MCF 10A (cell line): ENCODE measurements at regions not wholly inside any gene's neighbourhood (a gene's known extent, or its start where the extent isn't known, plus 50 kb on each side); places are given as distances from the start of the nearest gene placed in this dataset.

Source experiments
- BruUV-seq: library from RNA; stranded (reverse); fragments of 400-500 nt; replicated peaks from 2 replicates; lab custom pipeline; 2021; lab: Mats Ljungman, UMichigan
- CTCF ChIA-PET: fragments of 300-600 bp; sonication (Branson Sonifier 250); formaldehyde crosslinking; extraction: SDS; loops from one replicate; lab custom pipeline; 2021; ENCODE audit warnings: antibody characterized with exemption, inconsistent platforms; lab: Yijun Ruan, JAX
- POLR2A ChIA-PET: fragments of 300-600, 350-650 bp; sonication (Branson Sonifier 250); formaldehyde crosslinking; extraction: SDS; loops from one replicate; lab custom pipeline; 2020; ENCODE audit warnings: antibody characterized with exemption, inconsistent platforms; lab: Yijun Ruan, JAX
- DNase-seq: peaks from one replicate; pipeline ENCODE4 v3.0.0-alpha.2; 2018; ENCODE audit not compliant: unreplicated experiment
- H3K27ac Mint-ChIP-seq: one replicate; pipeline ENCODE4 v1.8.0; 2022; ENCODE audit warnings: mild to moderate bottlenecking, low read depth, mixed read lengths; ENCODE audit not compliant: unreplicated experiment
- H3K27me3 Mint-ChIP-seq: one replicate; pipeline ENCODE4 v1.8.0; 2022; ENCODE audit warnings: mixed read lengths; ENCODE audit not compliant: insufficient read depth, unreplicated experiment
- H3K36me3 Mint-ChIP-seq: one replicate; pipeline ENCODE4 v1.8.0; 2022; ENCODE audit warnings: mild to moderate bottlenecking, moderate library complexity, mixed read lengths; ENCODE audit not compliant: insufficient read depth, unreplicated experiment
- H3K4me1 Mint-ChIP-seq: one replicate; pipeline ENCODE4 v1.8.0; 2022; ENCODE audit warnings: mixed read lengths; ENCODE audit not compliant: insufficient read depth, unreplicated experiment
- H3K4me3 Mint-ChIP-seq: one replicate; pipeline ENCODE4 v1.8.0; 2022; ENCODE audit warnings: mild to moderate bottlenecking, moderate library complexity, mixed read lengths; ENCODE audit not compliant: unreplicated experiment
- H3K9me3 Mint-ChIP-seq: one replicate; pipeline ENCODE4 v1.8.0; 2022; ENCODE audit warnings: mixed read lengths; ENCODE audit not compliant: unreplicated experiment
- intact Hi-C: fragments of 100-400 bp; cut with micrococcal nuclease; formaldehyde crosslinking; loops from 2 replicates; pipeline ENCODE4 v1.14.1; 2022
- TF ChIP-seq, protein P1 (sequence below): fragments of 200-600 bp; IDR thresholded peaks from one replicate; pipeline ENCODE4 v1.8.0; 2022; ENCODE audit warnings: antibody characterized with exemption, mild to moderate bottlenecking; ENCODE audit not compliant: unreplicated experiment

DNA sequence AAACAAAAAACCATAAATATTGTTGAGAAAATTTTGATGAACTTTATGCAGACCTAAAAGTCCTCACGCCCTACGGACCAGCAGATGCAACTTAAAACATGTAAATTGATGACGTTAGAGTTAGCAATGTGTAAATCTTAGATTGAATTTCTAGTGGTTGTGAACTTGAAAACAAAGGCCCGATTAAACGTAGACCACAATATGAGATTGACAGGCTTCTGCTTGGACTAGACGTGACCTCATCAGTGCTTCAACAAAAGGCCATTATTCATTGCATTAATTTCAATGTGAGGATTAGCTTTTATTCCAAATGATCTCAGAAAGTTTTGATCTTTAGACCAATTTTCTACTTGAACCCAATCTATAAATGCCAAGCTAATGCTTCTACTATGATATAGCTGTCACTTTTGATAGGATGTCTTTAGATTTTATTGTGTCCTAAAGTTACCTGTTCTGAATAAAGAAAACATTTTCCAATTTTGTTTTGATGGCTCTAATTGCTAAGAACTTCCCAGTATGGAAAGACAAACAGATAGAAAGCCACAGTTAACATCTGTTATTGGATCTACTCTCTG, 55.4 kb upstream of the SPPL2A start:
- intact Hi-C loops: no loop called here
- TF ChIP-seq, protein P1, sequence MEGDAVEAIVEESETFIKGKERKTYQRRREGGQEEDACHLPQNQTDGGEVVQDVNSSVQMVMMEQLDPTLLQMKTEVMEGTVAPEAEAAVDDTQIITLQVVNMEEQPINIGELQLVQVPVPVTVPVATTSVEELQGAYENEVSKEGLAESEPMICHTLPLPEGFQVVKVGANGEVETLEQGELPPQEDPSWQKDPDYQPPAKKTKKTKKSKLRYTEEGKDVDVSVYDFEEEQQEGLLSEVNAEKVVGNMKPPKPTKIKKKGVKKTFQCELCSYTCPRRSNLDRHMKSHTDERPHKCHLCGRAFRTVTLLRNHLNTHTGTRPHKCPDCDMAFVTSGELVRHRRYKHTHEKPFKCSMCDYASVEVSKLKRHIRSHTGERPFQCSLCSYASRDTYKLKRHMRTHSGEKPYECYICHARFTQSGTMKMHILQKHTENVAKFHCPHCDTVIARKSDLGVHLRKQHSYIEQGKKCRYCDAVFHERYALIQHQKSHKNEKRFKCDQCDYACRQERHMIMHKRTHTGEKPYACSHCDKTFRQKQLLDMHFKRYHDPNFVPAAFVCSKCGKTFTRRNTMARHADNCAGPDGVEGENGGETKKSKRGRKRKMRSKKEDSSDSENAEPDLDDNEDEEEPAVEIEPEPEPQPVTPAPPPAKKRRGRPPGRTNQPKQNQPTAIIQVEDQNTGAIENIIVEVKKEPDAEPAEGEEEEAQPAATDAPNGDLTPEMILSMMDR: no peak
- Mint-ChIP-seq H3K27ac (no peak overlapping the region), H3K36me3 (no peaks in the 10 kb centered on the region), H3K4me1 (peaks cover 18% of the 10 kb centered on the region), H3K27me3 (no peaks in the 10 kb centered on the region), H3K9me3 (no peaks in the 10 kb centered on the region), H3K4me3 (no peak overlapping the region)
- DNase-seq: no peak
- no TSS peak for BruUV-seq
- ChIA-PET POLR2A (interaction anchor here (0.5 to 1.6 kb wide), 4 partner anchors 8 to 15 kb away, joined by 3 to 4 read pairs (median 4); no protein-coding TSS in a partner anchor), CTCF (interaction anchor here (0.6 kb wide), 1 partner anchor 79 kb away, joined by 3 read pairs; no protein-coding TSS in a partner anchor)

- CTCF ChIA-PET: interaction anchor here (0.7 to 1.1 kb wide), 3 partner anchors 31 to 373 kb away, joined by 3 read pairs; no protein-coding TSS in a partner anchor
- H3K4me1 Mint-ChIP-seq: peaks cover 19% of the 10 kb centered on the region
- TF ChIP-seq, protein P1: no peak
- H3K4me3 Mint-ChIP-seq: no peak overlapping the region
- POLR2A ChIA-PET: interaction anchor here (0.6 to 0.8 kb wide), 4 partner anchors 10 to 133 kb away, joined by 3 read pairs; partner anchors contain the start of gene TRPM7
- no TSS peak for BruUV-seq
- intact Hi-C loops: no loop called here
- no peak for DNase-seq
- H3K9me3 Mint-ChIP-seq: no peaks in the 10 kb centered on the region
- H3K36me3 Mint-ChIP-seq: no peaks in the 10 kb centered on the region
- no peaks in the 10 kb centered on the region for H3K27me3 Mint-ChIP-seq
- no peak overlapping the region for H3K27ac Mint-ChIP-seq
Measured at GRCh38 chr15:50819344-50819743, 53.8 kb upstream of the SPPL2A start.

- TF ChIP-seq, protein P1: no peak
- H3K4me1 Mint-ChIP-seq: peaks cover 19% of the 10 kb centered on the region
- intact Hi-C loops: no loop called here
- H3K4me3 Mint-ChIP-seq: peak overlapping the region; percentile 31
- no TSS peak for BruUV-seq
- peak; percentile 93 for DNase-seq
- H3K27me3 Mint-ChIP-seq: no peaks in the 10 kb centered on the region
- no peaks in the 10 kb centered on the region for H3K9me3 Mint-ChIP-seq
- ChIA-PET POLR2A (interaction anchor here (0.6 to 1.8 kb wide), 11 partner anchors 9 to 74 kb away, joined by 3 to 5 read pairs (median 4); no protein-coding TSS in a partner anchor), CTCF (interaction anchor here (0.6 to 1.8 kb wide), 3 partner anchors 13 to 81 kb away, joined by 4 to 7 read pairs (median 5); no protein-coding TSS in a partner anchor)
- H3K36me3 Mint-ChIP-seq: no peaks in the 10 kb centered on the region
- H3K27ac Mint-ChIP-seq: peak overlapping the region; percentile 68
Measured at GRCh38 chr15:50815958-50816590, 50.6 kb upstream of the SPPL2A start.
